HCT116 (cell line): ENCODE measurements at regions not wholly inside any gene's neighbourhood (a gene's known extent, or its start where the extent isn't known, plus 50 kb on each side); places are given as distances from the start of the nearest gene placed in this dataset.

ENCODE experiments used
- ATAC-seq: fragments of 200-7000 bp; cut with Tn5 transposase; 2 replicates; pipeline ENCODE4 v1.9.1; 2020; ENCODE audit warnings: mild to moderate bottlenecking, moderate library complexity
- BruUV-seq: library from RNA; stranded (reverse); fragments of 400-500 nt; replicated peaks from 2 replicates; lab custom pipeline; 2021; lab: Mats Ljungman, UMichigan
- CTCF ChIA-PET: fragments of 300-600 bp; sonication (Branson Sonifier 250); formaldehyde crosslinking; loops from one replicate; lab custom pipeline; 2021; ENCODE audit warnings: antibody characterized with exemption; lab: Charles Lee
- POLR2A ChIA-PET: fragments of 300-600, 350-600 bp; sonication (Branson Sonifier 250); formaldehyde crosslinking; loops from one replicate; lab custom pipeline; 2021; ENCODE audit warnings: antibody characterized with exemption; lab: Charles Lee
- RAD21 ChIA-PET, 2 experiments: fragments of 300-600 bp; sonication (Branson Sonifier 250); formaldehyde crosslinking; loops; one replicate each; lab custom pipeline; 2023; ENCODE audit warnings: low total read pairs in 2 of 2; ENCODE audit not compliant: uncharacterized antibody in 2 of 2, unreplicated experiment in 2 of 2, low non-redundant PET in 1 of 2; lab: Charles Lee
- DNase-seq: peaks from one replicate; pipeline ENCODE4 v3.0.0-alpha.2; 2010; ENCODE audit warnings: low read depth, low spot score
- H2AFZ ChIP-seq: fragments of 200-600 bp; shearing (Covaris generic), sonication (generic); 2 replicates; pipeline ENCODE4 v1.6.1; 2017; ENCODE audit warnings: low read depth, mixed run types, mixed read lengths, antibody characterized with exemption, low read length; ENCODE audit not compliant: poor library complexity, severe bottlenecking
- H3K27ac ChIP-seq: 2 replicates; pipeline ENCODE4 v1.5.1; 2012; ENCODE audit warnings: low read depth, low read length
- H3K27me3 ChIP-seq: fragments of 200-600 bp; sonication (generic); 2 replicates; pipeline ENCODE4 v1.6.1; 2016; ENCODE audit warnings: mixed run types, low read length, mixed read lengths; ENCODE audit not compliant: insufficient read depth
- H3K36me3 ChIP-seq, 2 experiments: fragments of 200-500 bp in 1 of 2; fragments of 200-600 bp in 1 of 2; sonication (Bioruptor generic) in 1 of 2; sonication (generic) in 1 of 2; 2 replicates each; pipeline versions ENCODE4 v1.5.1 to v1.6.1; 2014 to 2016; ENCODE audit warnings: low read length in 2 of 2, inconsistent platforms in 1 of 2, mixed read lengths in 1 of 2, mixed run types in 1 of 2; ENCODE audit not compliant: insufficient read depth in 2 of 2, control insufficient read depth in 1 of 2
- H3K4me1 ChIP-seq, 2 experiments: fragments of 200-600 bp in 1 of 2; sonication (generic) in 1 of 2; 2 replicates each; pipeline versions ENCODE4 v1.5.1 to v1.6.1; 2012 to 2017; ENCODE audit warnings: low read length in 2 of 2, inconsistent platforms in 1 of 2, mild to moderate bottlenecking in 1 of 2, mixed read lengths in 1 of 2, mixed run types in 1 of 2, moderate library complexity in 1 of 2; ENCODE audit not compliant: insufficient read depth in 2 of 2, control insufficient read depth in 1 of 2
- H3K4me2 ChIP-seq: fragments of 200-600 bp; sonication (generic); 2 replicates; pipeline ENCODE4 v1.6.1; 2017; ENCODE audit warnings: mixed run types, low read length, mixed read lengths
- H3K4me3 ChIP-seq, 2 experiments: fragments of 200-600 bp in 1 of 2; sonication (generic) in 1 of 2; replicated peaks in 1 of 2; 2 replicates each; pipeline ENCODE4 v1.5.1; 2011 to 2016; ENCODE audit warnings: low read length in 2 of 2, control low read depth in 1 of 2, low read depth in 1 of 2, mild to moderate bottlenecking in 1 of 2, mixed read lengths in 1 of 2, mixed run types in 1 of 2
- H3K79me2 ChIP-seq: fragments of 200-600 bp; sonication (generic); 2 replicates; pipeline ENCODE4 v1.6.1; 2017; ENCODE audit warnings: mild to moderate bottlenecking, mixed run types, low read length, moderate library complexity, mixed read lengths; ENCODE audit not compliant: insufficient read depth
- H3K9ac ChIP-seq: fragments of 200-600 bp; sonication (generic); 2 replicates; pipeline ENCODE4 v1.6.1; 2016; ENCODE audit warnings: low read length, mixed read lengths
- H3K9me2 ChIP-seq: fragments of 200-600 bp; sonication (generic), shearing (Covaris generic); 2 replicates; pipeline ENCODE4 v1.6.1; 2017; ENCODE audit warnings: mixed run types, mild to moderate bottlenecking, moderate library complexity; ENCODE audit not compliant: insufficient read depth
- H3K9me3 ChIP-seq, 2 experiments: fragments of 200-500 bp in 1 of 2; fragments of 200-600 bp in 1 of 2; sonication (Bioruptor generic) in 1 of 2; sonication (generic) in 1 of 2; 2 replicates each; pipeline ENCODE4 v1.6.1; 2014 to 2017; ENCODE audit warnings: low read length in 2 of 2, mixed read lengths in 2 of 2, inconsistent platforms in 1 of 2, low read depth in 1 of 2, mild to moderate bottlenecking in 1 of 2, mixed run types in 1 of 2, moderate library complexity in 1 of 2; ENCODE audit not compliant: control insufficient read depth in 1 of 2, insufficient read depth in 1 of 2
- H4K20me1 ChIP-seq: fragments of 200-600 bp; sonication (generic), shearing (Covaris generic); 2 replicates; pipeline ENCODE4 v1.6.1; 2017; ENCODE audit warnings: mixed run types, mild to moderate bottlenecking, moderate library complexity; ENCODE audit not compliant: insufficient read depth
- ATF3 ChIP-seq: IDR thresholded peaks from 2 replicates; pipeline ENCODE4 v1.6.1; 2012
- CEBPB ChIP-seq: IDR thresholded peaks from 2 replicates; pipeline ENCODE4 v1.6.1; 2012; ENCODE audit warnings: low read depth
- CTCF ChIP-seq, 3 experiments: fragments of 200-600 bp in 1 of 3; sonication (generic) in 1 of 3; IDR thresholded peaks in 2 of 3; conservative IDR thresholded peaks in 1 of 3; 2 replicates each; pipeline ENCODE4 v1.5.1; 2012 to 2017; ENCODE audit warnings: low read depth in 2 of 3, low read length in 2 of 3, antibody characterized with exemption in 1 of 3, borderline replicate concordance in 1 of 3, control low read depth in 1 of 3, mild to moderate bottlenecking in 1 of 3, mixed read lengths in 1 of 3, mixed run types in 1 of 3, moderate library complexity in 1 of 3; ENCODE audit not compliant: insufficient read depth in 1 of 3
- ELF1 ChIP-seq: IDR thresholded peaks from 2 replicates; pipeline ENCODE4 v1.6.1; 2012; ENCODE audit warnings: low read depth, borderline replicate concordance
- EZH2 ChIP-seq: fragments of 200-600 bp; sonication (generic); IDR thresholded peaks from 2 replicates; pipeline ENCODE4 v1.6.1; 2017; ENCODE audit warnings: antibody characterized with exemption, mixed run types
- FOSL1 ChIP-seq: IDR thresholded peaks from 2 replicates; pipeline ENCODE4 v1.6.1; 2012; ENCODE audit warnings: low read depth
- JUND ChIP-seq: IDR thresholded peaks from 2 replicates; pipeline ENCODE4 v1.6.1; 2012
- MAX ChIP-seq: IDR thresholded peaks from 2 replicates; pipeline ENCODE4 v1.6.1; 2012
- POLR2AphosphoS5 ChIP-seq: IDR thresholded peaks from 2 replicates; pipeline ENCODE4 v1.6.1; 2011; ENCODE audit warnings: mild to moderate bottlenecking, low read depth, low read length, moderate library complexity
- RAD21 ChIP-seq: IDR thresholded peaks from 2 replicates; pipeline ENCODE4 v1.6.1; 2012; ENCODE audit warnings: low read depth, mild to moderate bottlenecking
- REST ChIP-seq: IDR thresholded peaks from 2 replicates; pipeline ENCODE4 v1.6.1; 2012; ENCODE audit warnings: low read depth
- SIN3A ChIP-seq: IDR thresholded peaks from 2 replicates; pipeline ENCODE4 v1.6.1; 2012; ENCODE audit warnings: low read depth
- YY1 ChIP-seq: IDR thresholded peaks from 2 replicates; pipeline ENCODE4 v1.6.1; 2011; ENCODE audit warnings: low read length, low read depth, moderate library complexity, mild to moderate bottlenecking; ENCODE audit not compliant: insufficient replicate concordance; ENCODE audit errors: extremely low read depth
- ZBTB33 ChIP-seq: IDR thresholded peaks from 2 replicates; pipeline ENCODE4 v1.6.1; 2011; ENCODE audit warnings: mild to moderate bottlenecking, low read length, moderate library complexity; ENCODE audit not compliant: insufficient replicate concordance; ENCODE audit errors: extremely low read depth
- ZFX ChIP-seq: fragments of 450-650 bp; IDR thresholded peaks from 2 replicates; pipeline ENCODE4 v1.6.1; 2017
- ZNF274 ChIP-seq: fragments of 200-500 bp; sonication (Bioruptor generic); IDR thresholded peaks from 2 replicates; pipeline ENCODE4 v1.6.1; 2014; ENCODE audit warnings: mild to moderate bottlenecking, low read depth, low read length, inconsistent platforms
- intact Hi-C: fragments of 100-400 bp; cut with micrococcal nuclease; formaldehyde crosslinking; loops from 2 replicates; pipeline ENCODE4 v1.10.0; 2022

GRCh38 chr21:41604583-41605041 lies 96.7 kb upstream of the TMPRSS2 start:
- TF ChIP-seq CTCF (IDR thresholded peaks at IDR 0.05 in 2 of 3, conservative IDR thresholded peaks at IDR 0.05 in 1 of 3; ENCODE audit: borderline replicate concordance in 1 of 3, insufficient read depth in 1 of 3, low read depth in 2 of 3, low read length in 2 of 3): no peak
- TF ChIP-seq YY1: no peak
- no peak for TF ChIP-seq SIN3A
- TF ChIP-seq MAX: no peak
- TF ChIP-seq POLR2AphosphoS5: no peak
- no peak for TF ChIP-seq JUND
- no peak for TF ChIP-seq CEBPB
- no peak for TF ChIP-seq ZBTB33
- TF ChIP-seq ELF1: no peak
- TF ChIP-seq ZFX: no peak
- TF ChIP-seq ZNF274: no peak
- TF ChIP-seq EZH2: no peak
- TF ChIP-seq RAD21: no peak
- TF ChIP-seq ATF3: no peak
- TF ChIP-seq FOSL1: no peak
- no peak for TF ChIP-seq REST
- Histone ChIP-seq H3K4me3 (no peak overlapping the region), H3K79me2 (no peaks in the 10 kb centered on the region), H3K4me2 (no peak overlapping the region), H2AFZ (no peak overlapping the region), H3K27ac (no peak overlapping the region), H3K4me1 (no peaks in the 10 kb centered on the region), H3K27me3 (no peaks in the 10 kb centered on the region), H3K36me3 (no peaks in the 10 kb centered on the region), H3K9me3 (no peaks in the 10 kb centered on the region), H3K9me2 (no peaks in the 10 kb centered on the region), H3K9ac (no peak overlapping the region), H4K20me1 (no peaks in the 10 kb centered on the region)
- intact Hi-C loops: no loop called here
- ChIA-PET CTCF (interaction anchor here (0.7 kb wide), 1 partner anchor 12 kb away, joined by 3 read pairs; no protein-coding TSS in a partner anchor), POLR2A (no interaction called here), RAD21 (no interaction called here)
- no peak for ATAC-seq
- no peak for DNase-seq
- BruUV-seq: no TSS peak
